Occipital lobe (tissue), 1 donor: ENCODE measurements at regions not wholly inside any gene's neighbourhood (a gene's known extent, or its start where the extent isn't known, plus 50 kb on each side); places are given as distances from the start of the nearest gene placed in this dataset.
"Not testable (repeated sequence)": the region's sequence is repeated elsewhere in the genome, so short reads cannot be mapped to it uniquely, and the experiment has no call there.

ENCODE experiments used
- DNase-seq: peaks from one replicate; lab custom pipeline; 2025; lab: John Stamatoyannopoulos, UW

- DNase-seq: peak; percentile 72
Measured at GRCh38 chr18:38751898-38752297, 1186.3 kb upstream of the CELF4 start.

DNA sequence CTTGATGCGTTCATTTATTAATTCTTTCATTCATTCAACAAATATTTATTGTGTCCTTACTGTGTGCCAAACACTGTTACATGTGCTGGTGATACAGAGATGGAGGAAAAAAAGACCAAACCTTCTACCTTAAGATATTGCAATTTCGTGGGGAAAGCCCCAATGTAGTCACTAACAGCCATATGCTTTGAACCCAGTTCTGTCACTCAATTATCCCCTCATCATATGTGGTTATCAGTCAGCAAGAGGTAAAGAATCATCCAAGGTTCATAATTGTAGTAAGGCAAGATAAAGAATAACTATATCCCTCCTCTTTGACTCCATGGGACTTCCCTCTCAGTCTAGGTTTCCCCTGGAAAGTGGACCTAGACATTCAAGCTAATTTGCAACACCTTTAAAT, 1185.6 kb upstream of the CELF4 start:
- DNase-seq: no peak

GRCh38 chr18:38750751-38751150, 1185.2 kb upstream of the CELF4 start:
- DNase-seq: no peak

- no peak for DNase-seq
Measured at GRCh38 chr18:38747153-38747552, 1181.6 kb upstream of the CELF4 start.

GRCh38 chr18:38720181-38720580, 1154.6 kb upstream of the CELF4 start:
- DNase-seq: not testable (repeated sequence)

DNA sequence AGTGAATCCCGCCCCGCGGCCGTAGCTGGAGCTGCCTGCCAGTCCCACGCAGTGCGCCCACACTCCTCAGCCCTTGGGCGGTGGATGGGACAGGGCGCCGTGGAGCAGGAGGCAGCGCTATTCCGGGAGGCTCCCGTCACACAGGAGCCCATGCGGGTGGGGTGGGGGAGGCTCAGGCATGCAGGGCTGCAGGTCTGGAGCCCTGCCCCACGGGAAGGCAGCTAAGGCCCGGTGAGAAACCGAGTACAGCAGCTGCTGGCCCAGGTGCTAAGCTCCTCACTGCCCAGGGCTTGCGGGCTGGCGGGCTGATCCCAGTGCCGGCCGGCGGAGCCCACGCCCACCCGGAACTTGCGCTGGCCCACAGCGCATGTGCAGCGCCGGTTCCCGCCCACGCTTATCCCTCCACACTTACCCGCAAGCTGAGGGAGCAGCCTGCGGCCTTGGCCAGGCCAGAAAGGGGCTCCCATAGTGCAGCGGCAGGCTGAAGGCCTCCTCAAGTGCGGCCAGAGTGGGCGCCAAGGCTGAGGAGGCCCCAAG, 1152.8 kb upstream of the CELF4 start:
- DNase-seq: no peak

DNA sequence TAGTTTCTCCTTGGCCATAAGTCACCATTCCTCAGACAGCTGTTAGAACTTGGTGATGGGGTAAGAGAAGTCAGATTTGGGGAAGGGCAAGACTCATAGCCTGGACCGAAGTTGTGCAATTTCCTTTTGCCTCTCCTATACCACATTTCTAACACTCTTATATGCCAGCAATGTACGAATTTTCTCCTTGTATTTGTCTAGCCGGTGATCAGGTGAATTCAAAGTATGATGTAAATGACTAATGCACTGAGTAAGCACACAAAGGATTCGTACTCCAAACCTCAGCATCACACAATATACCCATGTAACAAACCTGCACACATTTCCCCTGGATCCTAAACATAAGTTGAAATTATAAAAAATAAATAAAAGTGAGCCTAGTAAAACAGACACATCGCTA, 1143.5 kb upstream of the CELF4 start:
- DNase-seq: no peak

DNA sequence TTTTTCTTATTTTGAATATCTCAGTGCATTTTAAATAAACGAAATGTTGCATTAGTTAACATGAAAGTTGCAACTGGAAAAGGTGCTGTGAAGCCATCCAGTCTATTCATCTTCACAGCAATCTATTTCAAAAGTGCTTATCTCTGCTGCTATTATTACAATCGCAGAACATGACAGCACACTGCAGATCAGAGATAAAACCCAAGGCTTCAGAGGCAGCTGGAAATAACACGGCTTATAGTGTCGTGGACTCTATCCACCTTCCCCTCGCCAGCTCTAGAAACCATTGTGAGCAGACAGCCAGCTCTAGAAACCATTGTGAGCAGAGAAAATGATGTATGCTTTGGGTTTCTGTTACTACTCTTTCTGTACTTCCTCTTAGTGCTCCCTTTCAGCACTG, 1140.8 kb upstream of the CELF4 start:
- no peak for DNase-seq

DNA sequence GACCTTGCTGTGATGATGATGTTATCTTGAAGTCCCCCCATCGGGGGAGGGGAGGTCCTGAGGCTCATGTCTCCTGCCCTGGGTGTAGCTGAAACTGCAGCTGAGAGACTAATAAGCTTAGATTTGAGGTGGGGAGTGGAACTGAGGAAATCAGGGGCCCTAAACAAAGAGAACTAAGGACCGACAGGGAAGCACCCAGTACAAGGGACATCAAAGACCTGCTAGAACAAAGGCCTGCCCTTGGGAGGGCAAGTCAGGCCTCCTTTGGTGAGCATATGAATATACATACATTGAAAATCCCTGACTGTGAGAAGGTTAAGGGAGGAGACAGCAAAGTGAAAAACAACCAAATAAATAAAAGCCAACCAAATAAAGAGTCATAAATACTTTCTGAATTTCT, 1132.5 kb upstream of the CELF4 start:
- DNase-seq: no peak

DNA sequence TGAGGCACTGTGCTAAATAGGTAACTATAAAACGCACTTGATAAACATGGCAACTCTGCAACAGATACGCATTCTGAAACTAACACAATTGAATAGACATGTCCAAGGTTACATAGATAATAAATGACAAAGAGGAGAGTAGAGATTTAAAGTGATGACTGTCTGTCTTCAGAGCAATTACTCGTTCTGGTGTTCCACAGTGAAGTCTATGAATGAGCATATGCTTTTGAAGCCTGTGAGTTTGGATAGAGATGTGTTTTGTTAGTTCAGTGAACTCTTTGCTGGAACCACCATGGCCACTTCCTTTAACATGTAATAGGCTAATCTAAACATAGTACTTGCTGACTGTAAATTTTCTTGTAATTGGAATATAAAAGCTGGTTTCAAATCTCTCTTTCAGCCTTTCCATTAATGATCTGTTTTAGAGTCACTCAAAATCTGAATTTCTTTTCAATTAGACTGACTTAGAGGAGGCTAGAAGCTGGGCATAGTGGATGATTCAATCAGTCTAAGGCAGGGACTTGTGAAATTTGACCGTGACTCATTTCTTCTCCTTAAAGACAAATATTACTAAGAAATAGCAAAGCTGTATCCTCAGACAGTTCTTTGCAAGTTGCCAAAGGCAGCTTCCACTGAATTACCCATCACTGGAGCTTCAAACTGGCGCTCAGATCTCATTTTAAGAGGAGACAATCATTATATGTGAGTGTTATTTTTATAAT, 1130.1 kb upstream of the CELF4 start:
- no peak for DNase-seq

DNA sequence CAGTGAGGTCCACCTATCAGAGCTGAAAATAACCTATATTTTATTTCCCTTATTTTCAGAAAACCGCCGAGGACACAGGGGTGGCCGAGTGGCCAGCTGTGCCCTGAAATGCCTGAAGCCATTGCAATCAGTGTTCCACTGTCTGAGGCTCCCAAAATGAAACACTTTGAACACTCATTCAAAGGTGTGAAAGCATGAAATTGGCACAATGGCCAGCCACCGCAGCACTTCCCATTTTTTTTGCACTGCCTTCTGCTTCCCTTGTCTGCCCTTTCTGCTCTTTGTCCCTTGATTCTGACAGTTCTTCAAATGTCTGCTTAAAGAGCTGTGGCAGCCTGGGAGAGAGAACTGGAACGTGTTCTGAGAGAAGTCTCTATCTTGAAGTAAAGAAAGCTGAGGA, 1127.5 kb upstream of the CELF4 start:
- no peak for DNase-seq

DNA sequence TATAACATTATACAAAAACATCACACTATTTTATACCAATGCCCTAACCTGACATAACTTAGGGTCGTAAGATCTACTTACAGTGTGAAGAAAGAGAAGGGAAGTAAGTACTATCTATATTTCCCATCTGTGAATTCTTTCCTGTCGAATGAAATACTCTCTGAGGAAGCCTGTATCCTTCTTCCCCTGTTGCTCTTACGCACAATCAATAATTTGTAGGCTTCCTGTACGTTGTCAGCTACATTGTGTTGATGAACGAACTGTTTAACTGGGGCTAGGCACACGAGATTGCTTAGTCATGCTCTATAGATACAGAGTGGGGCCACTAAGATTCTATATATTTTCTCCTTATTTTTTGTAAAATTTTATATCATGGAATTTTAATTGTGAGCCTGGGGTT, 1125.0 kb upstream of the CELF4 start:
- DNase-seq: no peak

DNA sequence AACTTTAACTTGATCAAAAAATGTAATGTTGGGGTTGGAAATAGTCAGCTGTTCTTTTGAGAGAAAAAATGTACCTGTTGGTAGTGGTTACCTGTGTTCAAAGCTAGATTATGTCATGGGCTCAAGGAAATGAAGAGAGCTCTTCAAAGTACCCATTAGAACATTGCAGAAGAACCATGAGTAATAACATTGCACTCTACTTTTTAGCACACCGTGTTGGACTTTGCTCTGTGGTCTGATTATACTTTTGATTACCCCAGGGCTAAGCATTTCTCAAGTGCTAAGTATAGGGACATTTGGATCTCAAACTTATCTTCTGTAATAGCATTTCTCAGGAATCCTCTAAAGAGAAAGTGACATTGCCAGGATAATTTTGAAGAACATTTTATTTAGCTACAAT, 1122.8 kb upstream of the CELF4 start:
- DNase-seq: no peak

DNA sequence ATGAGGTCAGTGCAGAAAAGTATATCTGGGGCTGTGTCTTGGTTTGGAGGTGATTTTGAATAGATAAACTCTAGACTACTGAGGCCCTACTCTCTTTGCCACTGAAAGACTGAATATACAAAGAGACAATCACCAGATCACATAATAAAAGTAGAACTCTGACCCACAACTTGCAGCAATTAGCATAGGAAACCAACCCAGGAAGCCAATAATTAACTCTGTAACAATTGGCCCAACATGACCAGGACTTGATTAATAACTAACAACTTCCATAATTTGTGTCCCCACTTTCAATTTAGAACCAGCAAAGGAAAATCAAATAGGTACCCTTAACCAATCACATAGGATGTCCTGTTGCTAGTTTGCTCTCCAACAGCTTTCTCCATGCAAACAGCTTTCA, 1104.9 kb upstream of the CELF4 start:
- no peak for DNase-seq

DNA sequence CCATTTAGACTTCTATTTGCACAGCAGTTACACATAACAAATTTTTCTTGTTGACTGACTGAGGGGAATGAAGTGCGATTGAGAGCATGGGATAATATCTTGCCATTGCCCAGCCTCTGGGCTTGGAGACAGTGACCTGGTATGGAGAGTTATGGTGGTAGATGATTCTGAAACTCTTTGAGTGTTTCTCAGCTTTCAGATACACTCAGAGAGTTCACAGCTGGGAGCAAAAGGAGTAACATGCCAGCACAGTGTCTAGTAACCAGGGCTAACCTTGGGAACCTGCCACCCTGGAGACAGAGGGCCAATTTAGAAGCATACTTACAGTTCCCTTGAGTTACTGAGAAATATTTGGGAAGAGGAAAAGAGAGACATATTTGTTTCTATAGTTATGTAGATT, 1099.3 kb upstream of the CELF4 start:
- no peak for DNase-seq

- DNase-seq: no peak
Measured at GRCh38 chr18:38663682-38664081, 1098.1 kb upstream of the CELF4 start.

DNA sequence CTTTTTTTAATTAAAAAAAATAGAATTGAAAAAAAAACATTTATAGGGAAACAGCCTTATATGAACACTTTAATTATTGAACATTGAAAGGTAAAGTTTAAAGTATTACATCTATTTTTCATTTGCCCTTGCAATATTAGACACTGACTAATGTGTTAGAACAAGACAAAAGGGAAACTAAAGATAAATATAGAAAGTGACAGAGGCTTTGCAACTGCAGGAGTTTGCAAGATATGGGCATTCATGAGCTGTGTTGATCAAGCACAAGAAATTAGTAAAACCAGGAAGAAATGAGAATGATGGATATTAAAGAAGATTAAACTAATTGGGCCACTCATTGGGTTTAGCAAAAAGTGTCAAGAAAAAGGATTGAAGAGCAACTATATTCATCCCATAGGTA, 1097.7 kb upstream of the CELF4 start:
- DNase-seq: no peak

DNA sequence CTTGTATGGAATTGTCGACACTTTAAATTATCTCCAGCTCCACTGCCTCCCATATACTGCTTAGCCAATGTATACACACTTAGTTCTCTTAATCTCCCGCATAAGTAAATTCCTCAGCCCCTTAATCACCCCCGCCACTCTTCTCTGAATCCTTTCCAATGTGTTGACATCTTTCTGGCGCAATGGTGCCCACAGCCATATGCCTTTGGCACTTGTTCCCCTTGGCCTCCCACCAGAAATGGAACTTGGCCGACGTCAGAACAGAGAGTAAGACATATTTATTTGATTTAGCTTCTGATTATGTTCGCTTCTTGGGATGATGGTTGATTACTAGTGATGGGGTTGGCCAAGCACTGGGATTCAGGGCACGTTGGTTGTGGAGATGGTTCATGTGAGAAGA, 1089.3 kb upstream of the CELF4 start:
- DNase-seq: no peak

- DNase-seq: no peak
Measured at GRCh38 chr18:38651736-38652135, 1086.1 kb upstream of the CELF4 start.

DNA sequence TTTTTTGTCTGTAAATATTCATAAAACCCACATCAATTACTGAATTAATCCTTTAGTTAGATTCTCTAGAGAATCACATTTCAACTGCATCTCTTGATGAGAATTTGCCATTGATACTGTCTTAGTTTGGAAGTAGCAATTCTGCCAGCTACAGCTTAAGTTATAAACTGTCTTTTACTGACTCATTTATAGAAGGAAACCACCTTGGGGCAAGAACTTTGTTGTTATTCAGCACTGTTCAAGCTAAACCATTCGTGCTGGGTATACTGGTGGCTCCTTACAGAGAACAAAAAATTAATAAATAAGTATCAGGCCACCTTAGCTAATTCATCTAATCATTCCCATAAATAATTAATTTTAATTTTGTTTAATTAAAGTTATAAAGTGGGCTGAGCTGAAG, 1082.6 kb upstream of the CELF4 start:
- DNase-seq: no peak

GRCh38 chr18:38646296-38646695, 1080.7 kb upstream of the CELF4 start:
- no peak for DNase-seq

- no peak for DNase-seq
Measured at GRCh38 chr18:38644875-38645641, 1079.5 kb upstream of the CELF4 start.

- DNase-seq: no peak
Measured at GRCh38 chr18:38642711-38643110, 1077.1 kb upstream of the CELF4 start.
